HEK293 (cell line): ENCODE measurements at regions not wholly inside any gene's neighbourhood (a gene's known extent, or its start where the extent isn't known, plus 50 kb on each side); places are given as distances from the start of the nearest gene placed in this dataset.

Experiments used
- CTCF ChIA-PET: fragments of 350-600 bp; formaldehyde crosslinking; extraction: SDS; loops from one replicate; lab custom pipeline; 2021; ENCODE audit warnings: antibody characterized with exemption; lab: Yijun Ruan, JAX
- POLR2A ChIA-PET: fragments of 300-600 bp; formaldehyde crosslinking; extraction: SDS; loops from one replicate; lab custom pipeline; 2020; ENCODE audit warnings: antibody characterized with exemption, inconsistent platforms; lab: Yijun Ruan, JAX
- H3K27ac ChIP-seq: fragments of 200-500 bp; sonication (Bioruptor generic); 2 replicates; pipeline ENCODE4 v1.5.1; 2014; ENCODE audit warnings: low read depth, low read length, control low read depth, inconsistent platforms; ENCODE audit errors: extremely low read depth
- H3K36me3 ChIP-seq, 2 experiments: fragments of 200-500 bp in 1 of 2; sonication (Bioruptor generic) in 1 of 2; 1 replicate in 1 of 2; 2 replicates in 1 of 2; pipeline ENCODE4 v1.5.1; 2014 to 2017; ENCODE audit warnings: inconsistent platforms in 2 of 2, low read length in 2 of 2; ENCODE audit not compliant: control insufficient read depth in 2 of 2, insufficient read depth in 1 of 2
- H3K4me1 ChIP-seq: fragments of 200-500 bp; sonication (Bioruptor generic); 2 replicates; pipeline ENCODE4 v1.5.1; 2014; ENCODE audit warnings: mild to moderate bottlenecking, low read length, inconsistent platforms; ENCODE audit not compliant: control insufficient read depth, insufficient read depth
- H3K4me3 ChIP-seq: 2 replicates; pipeline ENCODE4 v1.5.1; 2011; ENCODE audit warnings: low read depth, mild to moderate bottlenecking, control low read depth, low read length, moderate library complexity
- H3K9me3 ChIP-seq: fragments of 200-500 bp; sonication (Bioruptor generic); 2 replicates; pipeline ENCODE4 v1.5.1; 2014; ENCODE audit warnings: low read depth, low read length, inconsistent platforms; ENCODE audit not compliant: control insufficient read depth, insufficient read depth
- BCL11A ChIP-seq: fragments of 450-650 bp; formaldehyde crosslinking; IDR thresholded peaks from 2 replicates; pipeline ENCODE4 v1.5.1; 2016; ENCODE audit warnings: low read depth, missing biosample characterization, missing genetic modification characterization
- FEZF1 ChIP-seq: fragments of 450-650 bp; formaldehyde crosslinking; IDR thresholded peaks from 2 replicates; pipeline ENCODE4 v1.5.1; 2016; ENCODE audit warnings: missing biosample characterization, missing genetic modification characterization
- KLF9 ChIP-seq: fragments of 450-650 bp; formaldehyde crosslinking; IDR thresholded peaks from 2 replicates; pipeline ENCODE4 v1.5.1; 2016; ENCODE audit warnings: missing biosample characterization, missing genetic modification characterization, low read depth
- OSR2 ChIP-seq: fragments of 450-650 bp; formaldehyde crosslinking; IDR thresholded peaks from 2 replicates; pipeline ENCODE4 v1.5.1; 2016; ENCODE audit warnings: missing biosample characterization, missing genetic modification characterization
- REST ChIP-seq: fragments of 450-650 bp; formaldehyde crosslinking; IDR thresholded peaks from 2 replicates; pipeline ENCODE4 v1.5.1; 2016; ENCODE audit warnings: missing biosample characterization, missing genetic modification characterization
- SETDB1 ChIP-seq: IDR thresholded peaks from one replicate; pipeline ENCODE4 v1.6.1; 2017; ENCODE audit warnings: mild to moderate bottlenecking, low read length, moderate library complexity, mixed read lengths; ENCODE audit not compliant: insufficient read length
- YY1 ChIP-seq: fragments of 450-650 bp; formaldehyde crosslinking; IDR thresholded peaks from 2 replicates; pipeline ENCODE4 v1.5.1; 2018; ENCODE audit warnings: missing biosample characterization, missing genetic modification characterization
- ZBTB17 ChIP-seq: fragments of 450-650 bp; formaldehyde crosslinking; IDR thresholded peaks from 2 replicates; pipeline ENCODE4 v1.5.1; 2016; ENCODE audit warnings: missing biosample characterization, missing genetic modification characterization
- ZBTB21 ChIP-seq: fragments of 450-650 bp; formaldehyde crosslinking; IDR thresholded peaks from 2 replicates; pipeline ENCODE4 v1.5.1; 2017; ENCODE audit warnings: missing biosample characterization, missing genetic modification characterization
- ZBTB26 ChIP-seq: fragments of 450-650 bp; formaldehyde crosslinking; optimal IDR thresholded peaks from 2 replicates; pipeline ENCODE3; 2016; ENCODE audit warnings: missing biosample characterization, mild to moderate bottlenecking, missing genetic modification characterization
- ZBTB49 ChIP-seq: fragments of 450-650 bp; formaldehyde crosslinking; IDR thresholded peaks from 2 replicates; pipeline ENCODE4 v1.5.1; 2016; ENCODE audit warnings: missing biosample characterization, missing genetic modification characterization, low read depth
- ZEB2 ChIP-seq: fragments of 450-650 bp; formaldehyde crosslinking; IDR thresholded peaks from 2 replicates; pipeline ENCODE4 v1.5.1; 2016; ENCODE audit warnings: missing biosample characterization, missing genetic modification characterization
- ZFP41 ChIP-seq: fragments of 450-650 bp; formaldehyde crosslinking; IDR thresholded peaks from 2 replicates; pipeline ENCODE4 v1.5.1; 2016; ENCODE audit warnings: missing biosample characterization, missing genetic modification characterization, borderline replicate concordance
- ZNF112 ChIP-seq: fragments of 450-650 bp; formaldehyde crosslinking; IDR thresholded peaks from 2 replicates; pipeline ENCODE4 v1.5.0; 2017; ENCODE audit warnings: missing biosample characterization, missing genetic modification characterization
- ZNF26 ChIP-seq: fragments of 450-650 bp; formaldehyde crosslinking; IDR thresholded peaks from 2 replicates; pipeline ENCODE4 v1.5.1; 2016; ENCODE audit warnings: missing biosample characterization, missing genetic modification characterization
- ZNF404 ChIP-seq: fragments of 450-650 bp; formaldehyde crosslinking; IDR thresholded peaks from 2 replicates; pipeline ENCODE4 v1.5.1; 2017; ENCODE audit warnings: missing biosample characterization, missing genetic modification characterization
- ZNF433 ChIP-seq: fragments of 450-650 bp; formaldehyde crosslinking; IDR thresholded peaks from 2 replicates; pipeline ENCODE4 v1.5.1; 2016; ENCODE audit warnings: missing biosample characterization, missing genetic modification characterization, low read depth
- ZNF473 ChIP-seq: fragments of 450-650 bp; formaldehyde crosslinking; IDR thresholded peaks from 2 replicates; pipeline ENCODE4 v1.5.1; 2017; ENCODE audit warnings: missing biosample characterization, missing genetic modification characterization
- ZNF692 ChIP-seq: fragments of 450-650 bp; formaldehyde crosslinking; IDR thresholded peaks from 2 replicates; pipeline ENCODE4 v1.5.1; 2016; ENCODE audit warnings: missing biosample characterization, missing genetic modification characterization
- ZNF747 ChIP-seq: fragments of 450-650 bp; formaldehyde crosslinking; IDR thresholded peaks from 2 replicates; pipeline ENCODE4 v1.5.1; 2016; ENCODE audit warnings: missing biosample characterization, missing genetic modification characterization
- ZNF768 ChIP-seq: fragments of 450-650 bp; formaldehyde crosslinking; IDR thresholded peaks from 2 replicates; pipeline ENCODE4 v1.5.1; 2018; ENCODE audit warnings: missing biosample characterization, mild to moderate bottlenecking, missing genetic modification characterization
- ZNF830 ChIP-seq: fragments of 450-650 bp; IDR thresholded peaks from 2 replicates; pipeline ENCODE4 v1.5.0; 2018; ENCODE audit warnings: missing biosample characterization, missing genetic modification characterization, low read depth, mild to moderate bottlenecking, moderate library complexity
- ZSCAN30 ChIP-seq: fragments of 450-650 bp; IDR thresholded peaks from 2 replicates; pipeline ENCODE4 v1.5.1; 2018; ENCODE audit warnings: missing biosample characterization, mild to moderate bottlenecking, missing genetic modification characterization, moderate library complexity

DNA sequence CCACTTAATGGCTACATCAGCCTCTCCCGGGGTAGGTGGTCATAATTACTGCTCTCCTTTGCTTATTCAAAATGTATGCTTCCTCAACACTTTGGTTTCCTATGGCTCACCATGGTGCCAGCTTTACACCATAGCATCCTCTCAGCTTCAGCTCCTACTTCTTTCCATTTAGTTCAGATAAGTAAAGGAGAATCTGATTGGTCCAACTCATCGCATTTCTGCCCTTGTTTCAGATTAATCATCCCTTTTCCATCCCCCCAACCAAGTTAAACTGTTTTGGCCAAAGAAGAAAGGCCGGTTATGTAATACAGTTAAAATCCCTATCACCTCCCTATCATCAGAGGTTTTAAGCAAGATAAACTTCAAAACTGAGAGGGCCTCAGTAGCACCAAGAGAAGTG lies 130.5 kb downstream of the CETN3 start:
- H3K4me1 ChIP-seq = no peaks in the 10 kb centered on the region
- ChIA-PET POLR2A (no interaction called here), CTCF (no interaction called here)
- TF ChIP-seq SETDB1 = no peak
- TF ChIP-seq ZNF433 (tag by site-specific recombination) = no peak
- TF ChIP-seq ZNF692 (tag by site-specific recombination) = no peak
- TF ChIP-seq ZBTB17 (tag by site-specific recombination) = no peak
- no peak for TF ChIP-seq FEZF1
- H3K9me3 ChIP-seq = no peaks in the 10 kb centered on the region
- H3K27ac ChIP-seq = no peak overlapping the region
- no peaks in the 10 kb centered on the region for H3K36me3 ChIP-seq
- H3K4me3 ChIP-seq = no peak overlapping the region

GRCh38 chr5:90274216-90274615 lies 135.3 kb downstream of the CETN3 start:
- no peaks in the 10 kb centered on the region for H3K4me1 ChIP-seq
- no peaks in the 10 kb centered on the region for H3K36me3 ChIP-seq
- CTCF ChIA-PET = interaction anchor here (0.7 kb wide), 1 partner anchor 9 kb away, joined by 4 read pairs; no protein-coding TSS in a partner anchor
- H3K9me3 ChIP-seq = no peaks in the 10 kb centered on the region
- H3K27ac ChIP-seq = no peak overlapping the region
- no peak for TF ChIP-seq ZNF433 (tag by site-specific recombination)
- no peak for TF ChIP-seq ZNF768
- TF ChIP-seq, all 188 proteins: peak for 0
- no peak overlapping the region for H3K4me3 ChIP-seq
- POLR2A ChIA-PET = no interaction called here

DNA sequence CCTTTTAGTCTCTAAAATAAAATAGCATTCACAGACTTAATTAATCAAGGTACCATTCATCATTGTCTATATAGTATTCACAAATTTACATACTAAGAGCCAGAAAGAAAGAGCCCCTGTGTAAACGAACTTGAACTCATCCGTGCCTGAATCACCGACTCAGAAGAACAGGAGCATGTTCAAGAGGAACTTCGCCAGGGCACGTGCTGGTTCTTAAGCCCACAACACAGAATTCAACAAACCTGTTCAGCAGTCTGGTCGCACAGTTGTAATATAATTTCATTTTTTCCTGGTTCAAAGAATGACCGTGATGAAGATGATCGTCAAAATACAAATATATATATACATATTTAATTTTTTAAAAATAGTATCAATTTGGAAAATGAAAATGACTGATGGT lies 141.9 kb downstream of the CETN3 start:
- Histone ChIP-seq H3K27ac (no peak overlapping the region), H3K9me3 (no peaks in the 10 kb centered on the region), H3K4me1 (no peaks in the 10 kb centered on the region), H3K36me3 (no peaks in the 10 kb centered on the region), H3K4me3 (no peak overlapping the region)
- ChIA-PET POLR2A (no interaction called here), CTCF (interaction anchor here (3.3 kb wide), 1 partner anchor 1539 kb away, joined by 49 read pairs; no protein-coding TSS in a partner anchor)
- no peak for TF ChIP-seq ZBTB49 (tag by site-specific recombination)
- no peak for TF ChIP-seq REST (tag by site-specific recombination)
- no peak for TF ChIP-seq KLF9
- no peak for TF ChIP-seq ZBTB21 (tag by site-specific recombination)
- TF ChIP-seq BCL11A (tag by site-specific recombination) = no peak
- no peak for TF ChIP-seq ZNF404 (tag by site-specific recombination)
- no peak for TF ChIP-seq ZNF830 (tag by site-specific recombination)
- TF ChIP-seq ZBTB26 = no peak
- TF ChIP-seq ZNF768 = no peak
- no peak for TF ChIP-seq ZNF473 (tag by site-specific recombination)
- no peak for TF ChIP-seq ZNF747 (tag by site-specific recombination)
- no peak for TF ChIP-seq ZNF112 (tag by site-specific recombination)
- TF ChIP-seq OSR2 (tag by site-specific recombination) = no peak
- no peak for TF ChIP-seq YY1 (tag by site-specific recombination)
- TF ChIP-seq ZSCAN30 (tag by site-specific recombination) = no peak
- no peak for TF ChIP-seq ZEB2 (tag by site-specific recombination)
- TF ChIP-seq ZNF26 (tag by site-specific recombination) = no peak
- no peak for TF ChIP-seq ZFP41 (tag by site-specific recombination)
